ENCODE measurements at regions not wholly inside any gene's neighbourhood (a gene's known extent, or its start where the extent isn't known, plus 50 kb on each side); places are given as distances from the start of the nearest gene placed in this dataset.
A peak's percentile ranks its signal among the peaks of the same experiment; 100 is the strongest.
"Not testable (repeated sequence)": the region's sequence is repeated elsewhere in the genome, so short reads cannot be mapped to it uniquely, and the experiment has no call there.

GRCh38 chr10:10722422-10722821 lies 295.2 kb upstream of the CELF2 start:
- no peak overlapping the region for H3K4me3 ChIP-seq
- H3K27ac ChIP-seq = no peak overlapping the region
- no peak for DNase-seq
- H3K27me3 ChIP-seq = no peaks in the 10 kb centered on the region
- no peaks in the 10 kb centered on the region for H3K36me3 ChIP-seq
- no peaks in the 10 kb centered on the region for H3K4me1 ChIP-seq
- no peaks in the 10 kb centered on the region for H3K9me3 ChIP-seq (replicated peaks)

- Histone ChIP-seq H3K4me3 (no peak overlapping the region), H3K27ac (no peak overlapping the region), H3K36me3 (no peaks in the 10 kb centered on the region), H3K9me3 (replicated peaks) (no peaks in the 10 kb centered on the region), H3K27me3 (no peaks in the 10 kb centered on the region), H3K4me1 (no peaks in the 10 kb centered on the region)
- no peak for DNase-seq
These were observed 292.5 kb upstream of the CELF2 start for GRCh38 chr10:10725196-10725595.

DNA sequence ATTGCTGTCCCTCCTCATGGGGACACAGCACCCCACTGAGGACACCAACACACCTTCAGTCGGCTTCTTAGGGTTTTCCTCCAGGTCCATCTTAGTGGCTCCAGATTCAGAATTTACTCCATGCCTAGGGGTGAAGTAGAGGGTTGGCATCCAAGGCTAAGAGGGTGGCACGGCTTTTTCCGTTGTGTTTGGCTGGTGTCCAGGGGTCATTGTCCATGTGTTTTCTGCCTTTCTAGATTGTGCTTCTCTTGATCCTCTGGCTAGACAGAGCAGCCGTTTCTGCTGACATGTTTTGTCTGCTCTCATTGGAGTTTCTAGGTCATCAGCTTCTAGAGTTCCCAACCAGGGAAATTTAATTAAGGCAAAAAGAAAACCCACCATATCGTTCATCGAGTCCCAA lies 291.6 kb upstream of the CELF2 start:
- Histone ChIP-seq H3K4me3 (no peak overlapping the region), H3K27me3 (no peaks in the 10 kb centered on the region), H3K27ac (no peak overlapping the region), H3K36me3 (no peaks in the 10 kb centered on the region), H3K9me3 (replicated peaks) (no peaks in the 10 kb centered on the region), H3K4me1 (no peaks in the 10 kb centered on the region)
- peak in 1 of 2 experiments; percentile 4 for DNase-seq

DNA sequence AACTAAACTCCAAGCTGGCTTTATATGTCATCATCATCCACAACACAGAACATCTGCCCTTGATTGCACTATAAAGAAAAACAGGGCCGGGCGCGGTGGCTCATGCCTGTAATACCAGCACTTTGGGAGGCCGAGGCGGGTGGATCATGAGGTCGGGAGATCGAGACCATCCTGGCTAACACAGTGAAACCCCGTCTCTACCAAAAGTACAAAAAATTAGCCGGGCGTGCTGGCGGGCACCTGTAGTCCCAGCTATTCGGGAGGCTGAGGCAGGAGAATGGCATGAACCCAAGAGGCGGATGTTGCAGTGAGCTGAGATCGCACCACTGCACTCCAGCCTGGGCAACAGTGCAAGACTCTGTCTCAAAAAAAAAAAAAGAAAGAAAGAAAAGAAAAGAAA lies 290.3 kb upstream of the CELF2 start:
- not testable (repeated sequence) for H3K9me3 ChIP-seq (replicated peaks); H3K27ac ChIP-seq; DNase-seq; H3K36me3 ChIP-seq; H3K4me1 ChIP-seq; H3K4me3 ChIP-seq; H3K27me3 ChIP-seq

GRCh38 chr10:10727812-10728211 lies 289.9 kb upstream of the CELF2 start:
- no peak for DNase-seq
- Histone ChIP-seq H3K27ac (no peak overlapping the region), H3K27me3 (no peaks in the 10 kb centered on the region), H3K4me1 (no peaks in the 10 kb centered on the region), H3K4me3 (no peak overlapping the region), H3K36me3 (no peaks in the 10 kb centered on the region), H3K9me3 (replicated peaks) (no peaks in the 10 kb centered on the region)

- H3K36me3 ChIP-seq = no peaks in the 10 kb centered on the region
- no peaks in the 10 kb centered on the region for H3K4me1 ChIP-seq
- no peak overlapping the region for H3K27ac ChIP-seq
- no peaks in the 10 kb centered on the region for H3K27me3 ChIP-seq
- no peak overlapping the region for H3K4me3 ChIP-seq
- no peak for DNase-seq
- H3K9me3 ChIP-seq (replicated peaks) = no peaks in the 10 kb centered on the region
These were observed 287.1 kb upstream of the CELF2 start for GRCh38 chr10:10730471-10731043.

DNA sequence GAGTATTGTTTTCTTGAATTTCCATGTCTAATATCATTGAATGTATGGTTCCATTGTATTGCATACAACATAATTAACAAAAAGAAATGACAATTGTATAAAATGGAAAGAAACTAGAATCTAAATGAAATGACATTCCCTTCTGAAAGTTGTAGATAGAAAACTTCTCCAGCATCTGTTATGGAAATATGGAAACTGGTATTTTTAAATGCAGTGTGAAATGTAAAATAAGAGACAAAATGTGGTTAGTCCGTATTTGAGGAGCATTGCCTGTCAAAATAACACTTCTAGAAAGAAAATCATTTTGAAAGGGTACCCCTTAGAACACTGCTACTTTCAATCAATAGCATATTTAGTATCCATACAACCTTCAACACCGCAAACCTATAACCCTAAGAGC lies 286.3 kb upstream of the CELF2 start:
- Histone ChIP-seq H3K27me3 (no peaks in the 10 kb centered on the region), H3K4me3 (no peak overlapping the region), H3K9me3 (replicated peaks) (no peaks in the 10 kb centered on the region), H3K27ac (no peak overlapping the region), H3K36me3 (no peaks in the 10 kb centered on the region), H3K4me1 (no peaks in the 10 kb centered on the region)
- DNase-seq = no peak

DNA sequence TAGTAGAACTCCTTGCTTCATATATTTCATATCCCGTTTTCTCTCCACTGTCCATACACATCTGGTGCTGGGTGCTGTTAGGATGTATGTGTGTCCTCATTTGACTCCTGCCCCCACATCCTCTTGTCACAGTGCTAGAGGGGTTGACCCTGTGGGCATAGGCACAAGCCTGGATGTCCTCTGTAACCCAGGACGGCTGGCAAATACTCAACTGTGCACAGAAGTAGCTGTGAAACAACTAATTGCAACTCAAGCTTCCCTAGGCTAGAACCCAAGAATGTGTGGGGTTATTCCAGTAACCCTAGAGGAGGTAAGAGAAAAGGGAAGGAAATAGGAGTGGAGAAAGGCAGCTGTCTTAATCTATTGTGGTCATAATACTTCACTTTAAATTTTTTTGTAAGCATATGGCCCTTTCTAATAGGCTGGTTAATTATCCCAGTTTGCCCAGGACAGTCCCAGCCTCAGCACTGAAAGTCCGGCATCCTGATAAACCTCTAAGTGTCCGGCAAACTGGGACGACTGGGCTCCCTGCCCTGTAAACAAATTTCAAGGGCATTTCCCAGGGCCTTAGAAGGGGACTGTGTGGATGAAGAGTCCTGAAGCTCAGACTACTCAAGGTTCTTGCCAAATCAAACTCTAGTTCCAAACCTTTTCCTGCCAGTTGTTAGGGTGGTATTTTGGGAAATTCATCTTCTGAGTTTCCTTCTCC lies 283.2 kb upstream of the CELF2 start:
- peak in 1 of 2 experiments; percentile 25 for DNase-seq
- Histone ChIP-seq H3K27ac (no peak overlapping the region), H3K4me3 (no peak overlapping the region), H3K27me3 (no peaks in the 10 kb centered on the region), H3K36me3 (no peaks in the 10 kb centered on the region), H3K9me3 (replicated peaks) (no peaks in the 10 kb centered on the region), H3K4me1 (no peaks in the 10 kb centered on the region)

DNA sequence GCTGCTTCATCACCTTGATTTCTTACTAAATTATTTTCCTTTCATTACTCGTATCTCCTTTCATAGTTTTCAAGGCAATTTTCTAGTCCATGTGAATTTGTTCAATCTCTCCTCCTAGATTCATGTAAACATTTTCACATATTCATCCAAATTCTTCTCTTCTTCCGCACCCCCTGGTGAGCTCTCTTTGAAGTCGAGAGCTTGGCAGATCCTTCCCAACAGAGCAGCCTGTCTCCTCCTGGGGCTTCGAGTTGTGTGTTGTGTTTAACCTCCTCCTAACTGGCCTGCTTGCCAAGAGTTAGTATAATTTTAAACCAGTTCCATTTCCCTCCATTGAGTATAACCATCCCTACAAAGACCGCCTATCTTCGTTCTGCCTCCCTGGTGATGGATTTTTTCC lies 272.4 kb upstream of the CELF2 start:
- Histone ChIP-seq H3K27ac (no peak overlapping the region), H3K27me3 (no peaks in the 10 kb centered on the region), H3K4me3 (no peak overlapping the region), H3K4me1 (no peaks in the 10 kb centered on the region), H3K9me3 (replicated peaks) (no peaks in the 10 kb centered on the region), H3K36me3 (no peaks in the 10 kb centered on the region)
- DNase-seq = no peak

DNA sequence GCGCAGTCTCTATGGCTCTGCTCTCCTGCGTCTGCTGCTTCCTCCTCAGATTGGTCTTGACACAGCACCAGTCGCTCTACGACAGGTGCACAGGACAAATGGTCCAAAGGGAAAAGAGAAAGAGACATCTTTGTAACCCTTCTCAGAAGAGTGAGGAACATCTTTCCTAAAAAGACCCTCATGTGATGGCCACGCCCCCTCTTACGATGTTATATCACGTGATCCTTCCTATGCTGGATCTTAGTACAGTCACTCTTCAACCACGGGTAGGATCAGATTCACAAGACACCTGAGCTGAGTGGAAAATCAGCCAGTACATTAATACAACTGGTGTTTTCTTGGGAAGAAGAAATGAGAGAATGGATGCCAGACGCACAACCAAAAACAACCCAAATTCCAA lies 262.2 kb upstream of the CELF2 start:
- Histone ChIP-seq H3K27me3 (no peaks in the 10 kb centered on the region), H3K36me3 (no peaks in the 10 kb centered on the region), H3K4me1 (0 out of 2 replicates have a peak, but pooled peaks cover 5% of the 10 kb centered on the region), H3K27ac (no peak overlapping the region), H3K4me3 (no peak overlapping the region), H3K9me3 (replicated peaks) (no peaks in the 10 kb centered on the region)
- no peak for DNase-seq

DNA sequence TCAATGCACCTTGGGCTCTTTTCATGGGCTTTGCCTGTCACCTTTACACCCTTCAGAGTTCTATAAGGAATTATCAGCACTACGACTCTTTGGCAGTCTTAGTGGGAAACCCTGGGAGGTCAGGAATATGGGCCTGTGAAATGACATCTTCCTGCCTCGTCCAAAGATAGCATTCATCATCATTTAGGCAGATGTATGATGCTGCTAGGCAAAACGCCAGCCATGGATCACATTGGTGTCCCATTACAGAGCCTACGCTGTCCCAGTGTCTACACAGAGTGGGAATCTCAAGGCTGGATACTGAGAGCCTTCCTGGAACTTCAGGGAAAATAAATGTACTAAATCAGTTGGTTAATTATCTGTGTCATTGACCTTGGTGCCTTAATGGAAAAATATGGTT lies 259.4 kb upstream of the CELF2 start:
- Histone ChIP-seq H3K9me3 (replicated peaks) (no peaks in the 10 kb centered on the region), H3K4me1 (0 out of 2 replicates have a peak, but pooled peaks cover 5% of the 10 kb centered on the region), H3K4me3 (no peak overlapping the region), H3K36me3 (no peaks in the 10 kb centered on the region), H3K27ac (no peak overlapping the region), H3K27me3 (no peaks in the 10 kb centered on the region)
- peak; percentile 33 to 59 for DNase-seq

DNA sequence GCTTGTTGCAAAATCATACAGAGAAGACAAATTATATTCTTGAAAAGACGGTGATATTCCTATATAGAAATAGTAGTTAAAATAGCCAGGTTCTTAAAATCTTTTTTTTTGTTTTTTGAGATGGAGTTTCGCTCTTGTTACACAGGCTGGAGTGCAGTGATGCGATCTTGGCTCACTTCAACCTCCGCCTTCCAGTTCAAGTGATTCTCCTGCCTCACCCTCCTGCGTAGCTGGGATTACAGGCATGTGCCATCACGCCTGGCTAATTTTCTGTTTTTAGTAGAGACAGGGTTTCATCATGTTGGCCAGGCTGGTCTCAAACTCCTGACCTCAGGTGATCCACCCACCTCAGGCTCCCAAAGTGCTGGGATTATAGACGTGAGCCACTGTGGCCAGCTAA lies 257.9 kb upstream of the CELF2 start:
- not testable (repeated sequence) for H3K9me3 ChIP-seq (replicated peaks); H3K36me3 ChIP-seq; H3K27ac ChIP-seq; H3K4me1 ChIP-seq; DNase-seq; H3K27me3 ChIP-seq; H3K4me3 ChIP-seq

DNA sequence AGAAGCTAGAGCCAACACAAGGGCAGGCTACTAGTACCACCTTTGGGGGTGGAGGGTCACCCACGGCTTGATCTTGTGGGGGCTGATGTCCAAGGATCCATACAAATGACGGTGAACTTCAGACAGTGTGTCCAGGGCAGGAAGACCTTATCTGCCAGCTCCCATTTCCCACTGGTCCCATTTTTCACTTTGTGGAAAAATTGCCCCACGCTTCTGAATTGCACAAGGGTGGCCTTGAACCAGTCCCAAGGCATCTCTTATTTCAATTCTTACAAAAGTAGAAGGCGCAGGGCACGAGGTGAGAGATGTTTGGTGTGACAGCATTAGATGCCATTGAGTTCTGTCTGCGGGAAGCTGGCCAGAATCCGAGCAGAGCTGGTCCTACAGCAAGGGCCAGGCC lies 252.7 kb upstream of the CELF2 start:
- no peak for DNase-seq
- no peaks in the 10 kb centered on the region for H3K36me3 ChIP-seq
- H3K9me3 ChIP-seq (replicated peaks) = no peaks in the 10 kb centered on the region
- H3K27me3 ChIP-seq = no peaks in the 10 kb centered on the region
- no peak overlapping the region for H3K27ac ChIP-seq
- no peaks in the 10 kb centered on the region for H3K4me1 ChIP-seq
- H3K4me3 ChIP-seq = no peak overlapping the region

GRCh38 chr10:10772411-10772810 lies 245.3 kb upstream of the CELF2 start:
- no peak overlapping the region for H3K4me3 ChIP-seq
- H3K4me1 ChIP-seq = 0 out of 2 replicates have a peak, but pooled peaks cover 3% of the 10 kb centered on the region
- H3K27me3 ChIP-seq = no peaks in the 10 kb centered on the region
- no peak for DNase-seq
- no peaks in the 10 kb centered on the region for H3K9me3 ChIP-seq (replicated peaks)
- no peaks in the 10 kb centered on the region for H3K36me3 ChIP-seq
- H3K27ac ChIP-seq = no peak overlapping the region

- Histone ChIP-seq H3K4me3 (peak overlapping the region; percentile 18; the same call in 1 of the 2 replicates), H3K27ac (no peak overlapping the region; the same call in 1 of the 2 replicates), H3K36me3 (no peaks in the 10 kb centered on the region), H3K27me3 (no peaks in the 10 kb centered on the region), H3K4me1 (0 out of 2 replicates have a peak, but pooled peaks cover 3% of the 10 kb centered on the region), H3K9me3 (replicated peaks) (no peaks in the 10 kb centered on the region)
- DNase-seq = peak in 1 of 2 experiments; percentile 11
These were observed 244.7 kb upstream of the CELF2 start for GRCh38 chr10:10772874-10773508.

Measured in SJCRH30 (cell line).